OCI-LY3 (cell line): ENCODE measurements at regions not wholly inside any gene's neighbourhood (a gene's known extent, or its start where the extent isn't known, plus 50 kb on each side); places are given as distances from the start of the nearest gene placed in this dataset.

ENCODE experiments used
- EZH2phosphoT487 ChIP-seq: fragments of 200-600 bp; shearing (Covaris generic); IDR thresholded peaks from 2 replicates; pipeline ENCODE4 v1.6.1; 2018; ENCODE audit warnings: antibody characterized with exemption, mixed run types, low read depth
- TF ChIP-seq, protein P1 (sequence below): fragments of 200-600, 300-600 bp; sonication (generic); IDR thresholded peaks from 2 replicates; pipeline ENCODE4 v1.5.1; 2014; ENCODE audit warnings: antibody characterized with exemption, low read length, low read depth

DNA sequence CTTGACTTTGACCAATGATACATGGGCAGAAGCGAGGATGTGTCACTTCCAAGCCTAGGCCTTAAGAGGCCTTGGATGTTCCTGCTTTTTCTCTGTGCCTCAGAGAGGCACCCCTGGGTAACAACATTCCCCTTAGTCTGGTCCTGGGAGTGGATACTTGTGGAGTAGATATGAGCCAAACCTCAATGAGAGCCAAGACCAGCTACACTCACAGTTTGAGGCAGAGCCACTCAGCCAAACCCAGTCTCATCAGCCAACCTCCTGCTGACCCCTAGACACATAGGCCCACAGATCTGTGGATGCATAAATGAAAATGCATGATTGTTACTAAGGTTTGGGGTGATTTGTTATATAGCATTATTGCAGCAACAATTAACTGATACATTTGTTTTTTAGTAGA lies 114.2 kb downstream of the ZNF621 start:
- TF ChIP-seq, protein P1, sequence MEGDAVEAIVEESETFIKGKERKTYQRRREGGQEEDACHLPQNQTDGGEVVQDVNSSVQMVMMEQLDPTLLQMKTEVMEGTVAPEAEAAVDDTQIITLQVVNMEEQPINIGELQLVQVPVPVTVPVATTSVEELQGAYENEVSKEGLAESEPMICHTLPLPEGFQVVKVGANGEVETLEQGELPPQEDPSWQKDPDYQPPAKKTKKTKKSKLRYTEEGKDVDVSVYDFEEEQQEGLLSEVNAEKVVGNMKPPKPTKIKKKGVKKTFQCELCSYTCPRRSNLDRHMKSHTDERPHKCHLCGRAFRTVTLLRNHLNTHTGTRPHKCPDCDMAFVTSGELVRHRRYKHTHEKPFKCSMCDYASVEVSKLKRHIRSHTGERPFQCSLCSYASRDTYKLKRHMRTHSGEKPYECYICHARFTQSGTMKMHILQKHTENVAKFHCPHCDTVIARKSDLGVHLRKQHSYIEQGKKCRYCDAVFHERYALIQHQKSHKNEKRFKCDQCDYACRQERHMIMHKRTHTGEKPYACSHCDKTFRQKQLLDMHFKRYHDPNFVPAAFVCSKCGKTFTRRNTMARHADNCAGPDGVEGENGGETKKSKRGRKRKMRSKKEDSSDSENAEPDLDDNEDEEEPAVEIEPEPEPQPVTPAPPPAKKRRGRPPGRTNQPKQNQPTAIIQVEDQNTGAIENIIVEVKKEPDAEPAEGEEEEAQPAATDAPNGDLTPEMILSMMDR = no peak
- no peak for TF ChIP-seq EZH2phosphoT487
